Rectal smooth muscle tissue (tissue), 1 donor: ENCODE measurements at regions not wholly inside any gene's neighbourhood (a gene's known extent, or its start where the extent isn't known, plus 50 kb on each side); places are given as distances from the start of the nearest gene placed in this dataset.

ENCODE experiments used
- H3K27ac ChIP-seq: one replicate; pipeline ENCODE4 v1.7.0; 2013; ENCODE audit warnings: low read depth, low read length, inconsistent platforms
- H3K27me3 ChIP-seq: one replicate; pipeline ENCODE4 v1.7.0; 2013; ENCODE audit warnings: low read length; ENCODE audit not compliant: control insufficient read depth, insufficient read depth
- H3K36me3 ChIP-seq: one replicate; pipeline ENCODE4 v1.7.0; 2013; ENCODE audit warnings: low read length; ENCODE audit not compliant: control insufficient read depth, insufficient read depth
- H3K4me1 ChIP-seq: one replicate; pipeline ENCODE4 v1.7.0; 2013; ENCODE audit warnings: low read length; ENCODE audit not compliant: control insufficient read depth, insufficient read depth
- H3K4me3 ChIP-seq: one replicate; pipeline ENCODE4 v1.7.0; 2013; ENCODE audit warnings: low read length
- H3K9ac ChIP-seq: one replicate; pipeline ENCODE4 v1.7.0; 2013; ENCODE audit warnings: low read length

DNA sequence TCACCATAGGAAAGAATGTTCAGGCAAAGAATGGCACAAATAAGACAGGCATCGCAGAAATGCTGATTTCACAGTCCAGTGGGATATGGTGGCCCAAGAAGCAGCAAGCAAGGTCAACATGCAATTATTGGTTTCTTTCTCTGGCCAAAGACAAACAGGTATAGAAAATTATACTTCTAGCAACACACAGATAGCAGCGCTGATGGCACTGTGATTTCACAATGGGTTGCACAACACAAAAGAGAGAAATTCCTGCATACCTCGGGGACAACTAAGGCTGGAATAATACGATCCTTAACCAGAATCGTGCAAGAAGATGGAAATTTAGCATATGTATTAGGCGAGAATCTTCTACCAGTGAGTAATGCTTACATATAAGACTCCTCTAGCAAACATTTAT is 76.3 kb upstream of the NR2F2 start:
- H3K36me3 ChIP-seq: no peaks in the 10 kb centered on the region

DNA sequence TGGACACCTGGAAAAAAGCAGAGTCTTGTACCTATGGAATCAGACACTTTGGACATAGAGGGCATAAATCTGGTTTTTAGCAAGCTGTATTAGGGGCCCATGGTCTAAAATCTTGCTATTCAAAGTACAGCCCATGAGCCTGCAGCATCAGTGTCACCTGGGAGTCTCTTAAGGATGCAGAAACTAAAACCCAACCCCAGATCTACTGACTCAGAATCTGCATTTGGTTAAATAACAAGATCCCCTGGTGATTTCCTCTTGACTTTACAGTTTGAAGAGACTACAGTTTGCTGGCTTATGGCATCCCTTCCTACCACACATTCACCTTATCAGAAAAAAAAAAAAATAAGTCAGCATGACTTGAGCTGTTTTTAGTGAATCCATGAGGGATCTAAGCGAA is 74.9 kb upstream of the NR2F2 start:
- H3K4me3 ChIP-seq: no peak overlapping the region
- no peak overlapping the region for H3K27ac ChIP-seq
- H3K9ac ChIP-seq: no peak overlapping the region

More for the DNA sequence above, 76.3 kb upstream of the NR2F2 start:
- H3K27ac ChIP-seq: no peak overlapping the region
- no peak overlapping the region for H3K4me3 ChIP-seq
- H3K9ac ChIP-seq: no peak overlapping the region
- no peaks in the 10 kb centered on the region for H3K27me3 ChIP-seq
- no peaks in the 10 kb centered on the region for H3K4me1 ChIP-seq

DNA sequence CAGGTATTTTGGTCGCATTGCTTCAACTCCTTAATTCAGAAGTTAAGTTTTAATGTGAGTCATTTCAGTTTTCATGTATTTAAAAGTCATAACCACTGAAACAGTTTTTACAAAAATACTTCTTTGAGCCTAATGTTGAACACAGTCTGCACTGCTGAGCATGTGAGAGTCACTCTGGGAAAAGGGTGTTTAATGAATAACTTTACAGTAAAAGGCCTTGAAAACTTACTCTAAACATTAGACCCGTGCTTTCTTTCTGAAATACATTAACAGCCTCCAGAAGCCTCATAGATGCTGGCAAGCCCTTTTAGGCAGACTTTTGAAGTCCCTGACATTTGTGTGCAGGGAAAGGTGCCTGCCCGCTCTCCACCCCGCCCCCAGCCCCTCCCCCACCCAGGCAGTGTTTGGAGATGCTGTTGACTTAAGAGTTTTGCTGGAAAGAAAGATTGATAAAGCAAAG is 68.9 kb upstream of the NR2F2 start:
- H3K9ac ChIP-seq: no peak overlapping the region
- no peak overlapping the region for H3K4me3 ChIP-seq
- H3K4me1 ChIP-seq: peaks cover 6% of the 10 kb centered on the region
- H3K36me3 ChIP-seq: no peaks in the 10 kb centered on the region
- H3K27ac ChIP-seq: no peak overlapping the region
- no peaks in the 10 kb centered on the region for H3K27me3 ChIP-seq

More for the DNA sequence above, 74.9 kb upstream of the NR2F2 start:
- Histone ChIP-seq H3K4me1 (no peaks in the 10 kb centered on the region), H3K27me3 (no peaks in the 10 kb centered on the region), H3K36me3 (no peaks in the 10 kb centered on the region)

DNA sequence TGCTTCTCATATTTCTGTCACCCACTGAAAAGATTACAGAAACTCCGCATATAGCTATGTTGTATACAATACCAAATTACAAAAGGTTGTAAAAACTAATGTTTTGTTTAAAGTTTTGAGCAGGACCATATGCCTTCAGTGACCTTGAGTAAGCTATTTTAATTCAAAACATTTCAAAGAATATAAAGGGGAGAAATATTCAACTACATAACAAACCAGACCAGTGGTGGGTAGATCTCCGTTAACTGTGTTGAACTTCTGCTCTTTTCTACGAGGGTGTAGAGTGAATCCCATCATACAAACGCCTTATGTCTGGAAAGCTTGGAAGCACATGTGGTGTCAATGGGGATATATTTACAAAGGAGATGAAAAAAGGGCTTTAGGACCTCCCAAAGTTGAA is 68.4 kb upstream of the NR2F2 start:
- Histone ChIP-seq H3K4me1 (peaks cover 6% of the 10 kb centered on the region), H3K4me3 (no peak overlapping the region), H3K27ac (no peak overlapping the region), H3K27me3 (no peaks in the 10 kb centered on the region), H3K9ac (no peak overlapping the region), H3K36me3 (no peaks in the 10 kb centered on the region)

DNA sequence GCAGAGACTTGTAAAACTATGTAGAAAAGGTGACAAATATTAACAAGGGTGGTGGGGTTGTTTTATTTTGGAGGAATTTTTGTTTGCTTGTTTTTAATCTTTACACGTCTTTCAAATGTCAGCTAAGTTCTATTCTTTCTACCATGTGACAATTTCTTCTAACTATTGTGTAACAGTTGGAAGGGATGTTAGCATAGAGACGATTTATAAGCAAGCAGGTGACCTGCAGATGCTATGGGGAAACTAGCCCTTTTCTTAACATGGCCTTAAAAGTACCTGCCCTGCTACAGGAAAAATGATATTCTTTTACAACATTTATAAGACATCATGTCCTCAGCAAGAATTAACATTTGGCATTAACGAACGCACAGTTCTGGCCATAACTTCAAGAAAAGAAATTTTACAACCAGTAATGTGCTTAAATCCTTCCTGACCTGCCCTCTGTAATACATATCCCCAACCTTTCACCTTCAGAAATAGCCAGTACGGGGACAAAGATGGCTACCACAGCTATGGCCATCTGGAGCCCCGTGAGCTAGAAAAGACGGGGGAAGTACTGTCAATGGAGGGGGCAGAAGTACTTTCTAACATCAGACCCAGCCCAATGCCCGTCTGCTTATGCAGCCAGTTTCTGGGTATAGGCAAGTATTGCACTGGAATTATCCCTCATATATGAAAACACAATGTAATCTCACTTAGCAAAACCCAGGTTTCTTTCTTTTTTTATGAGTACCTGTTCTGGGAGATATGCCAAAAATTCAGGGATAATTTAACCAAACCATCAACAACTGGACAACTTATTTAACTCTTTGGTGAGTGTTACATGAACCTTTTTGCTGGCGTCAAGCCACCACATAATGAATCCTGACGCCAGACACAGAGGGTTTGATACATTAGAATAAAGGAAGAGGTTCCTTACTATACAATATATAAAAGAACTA is 67.7 kb upstream of the NR2F2 start:
- peaks cover 6% of the 10 kb centered on the region for H3K4me1 ChIP-seq
- H3K9ac ChIP-seq: no peak overlapping the region
- H3K27ac ChIP-seq: no peak overlapping the region
- no peak overlapping the region for H3K4me3 ChIP-seq
- no peaks in the 10 kb centered on the region for H3K36me3 ChIP-seq
- no peaks in the 10 kb centered on the region for H3K27me3 ChIP-seq

DNA sequence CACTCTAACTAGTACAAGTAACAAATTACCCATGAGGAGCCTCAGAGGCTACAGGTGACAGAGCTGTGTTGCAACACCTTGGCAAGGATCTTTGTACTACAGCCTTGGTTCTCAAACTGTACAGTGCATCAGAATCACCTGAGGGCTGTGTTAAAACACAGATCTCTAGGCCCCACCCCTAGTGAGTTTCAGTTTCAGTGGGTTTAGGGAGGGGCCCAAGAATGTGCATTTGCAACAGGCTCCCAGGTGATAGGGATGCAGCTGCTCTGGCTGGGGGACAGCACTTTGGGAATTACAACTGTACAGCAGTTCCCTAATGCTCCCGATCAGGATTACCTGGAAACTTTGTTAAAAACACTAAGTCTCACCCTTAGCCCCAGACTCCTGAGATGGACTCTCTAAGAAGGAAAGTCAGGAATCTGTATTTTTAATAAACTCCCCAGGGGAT is 66.1 kb upstream of the NR2F2 start:
- Histone ChIP-seq H3K4me1 (peaks cover 6% of the 10 kb centered on the region), H3K27me3 (no peaks in the 10 kb centered on the region), H3K36me3 (no peaks in the 10 kb centered on the region), H3K4me3 (no peak overlapping the region), H3K27ac (no peak overlapping the region), H3K9ac (no peak overlapping the region)

DNA sequence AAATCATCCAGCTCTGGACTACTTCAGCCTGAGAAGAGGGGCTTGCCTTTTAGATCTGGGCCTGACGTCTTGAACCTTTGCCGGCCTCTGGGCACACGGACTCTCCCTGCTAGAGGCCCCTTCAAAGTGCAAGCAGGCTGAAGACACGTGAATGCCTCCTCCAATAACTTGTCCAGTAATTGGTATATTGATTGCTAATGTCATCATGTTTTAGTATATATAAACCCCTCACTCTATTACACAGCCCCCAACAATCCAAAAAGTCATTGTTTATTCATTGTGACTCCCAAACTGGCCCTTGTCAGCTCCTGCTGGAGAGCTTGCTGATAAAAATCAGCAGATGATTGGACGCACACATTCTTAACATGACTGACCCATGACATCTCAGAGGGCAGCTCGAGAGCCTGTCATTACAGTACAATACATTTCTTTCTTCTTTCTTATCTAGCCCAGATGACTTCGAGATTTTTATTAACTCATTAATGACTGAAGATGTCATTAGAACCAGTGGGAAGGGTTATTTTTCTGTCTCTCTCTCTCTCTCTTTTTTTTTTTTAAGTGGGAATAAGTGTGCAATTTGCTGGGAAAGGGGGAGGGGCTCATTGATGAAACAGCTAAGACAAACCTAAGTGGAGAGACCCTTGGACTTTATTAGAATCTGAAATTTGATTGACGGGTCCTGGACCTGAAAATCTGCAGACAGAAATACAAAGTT is 65.5 kb upstream of the NR2F2 start:
- Histone ChIP-seq H3K4me1 (peaks cover 6% of the 10 kb centered on the region), H3K36me3 (no peaks in the 10 kb centered on the region), H3K4me3 (no peak overlapping the region), H3K27ac (no peak overlapping the region), H3K9ac (no peak overlapping the region), H3K27me3 (no peaks in the 10 kb centered on the region)

DNA sequence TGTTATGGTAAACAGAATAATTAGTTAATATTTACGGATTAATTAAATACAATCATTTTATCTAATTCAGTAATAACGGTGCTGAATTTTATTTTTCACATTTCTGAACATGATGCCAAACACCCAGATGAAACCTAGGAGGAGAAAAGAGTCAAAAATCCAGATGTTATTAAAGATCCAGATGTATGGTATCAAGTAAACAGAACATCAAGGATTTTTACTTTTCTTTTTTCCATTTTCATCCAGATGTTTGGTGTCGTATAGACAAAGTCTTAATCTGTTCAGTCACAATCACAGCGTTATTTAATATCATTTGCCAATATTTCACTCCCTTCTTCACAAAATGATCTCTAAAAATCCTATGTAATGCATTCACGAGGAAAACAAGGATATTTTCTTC is 64.0 kb upstream of the NR2F2 start:
- Histone ChIP-seq H3K36me3 (no peaks in the 10 kb centered on the region), H3K9ac (no peak overlapping the region), H3K4me3 (no peak overlapping the region), H3K4me1 (peaks cover 3% of the 10 kb centered on the region), H3K27ac (no peak overlapping the region), H3K27me3 (no peaks in the 10 kb centered on the region)

DNA sequence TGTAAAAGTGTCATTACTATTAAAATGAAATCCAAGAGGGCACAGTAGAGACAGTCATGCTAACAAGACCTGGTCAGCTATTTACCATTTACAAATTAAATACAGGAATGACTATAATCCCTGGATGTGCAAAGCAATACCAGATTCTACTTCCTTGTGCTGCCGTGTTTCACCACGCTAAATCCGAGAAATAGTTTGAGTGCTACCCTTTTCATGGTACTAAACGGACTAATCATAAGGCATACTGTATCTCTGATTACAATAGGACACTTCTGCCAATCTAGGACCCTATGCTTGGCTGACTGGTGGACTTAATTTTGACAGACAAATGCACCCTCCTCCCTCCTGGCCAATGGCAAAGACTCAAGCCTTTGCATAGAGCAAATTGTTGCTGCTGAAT is 63.0 kb upstream of the NR2F2 start:
- no peaks in the 10 kb centered on the region for H3K36me3 ChIP-seq
- H3K4me3 ChIP-seq: no peak overlapping the region
- no peaks in the 10 kb centered on the region for H3K4me1 ChIP-seq
- H3K9ac ChIP-seq: no peak overlapping the region
- no peaks in the 10 kb centered on the region for H3K27me3 ChIP-seq
- no peak overlapping the region for H3K27ac ChIP-seq

DNA sequence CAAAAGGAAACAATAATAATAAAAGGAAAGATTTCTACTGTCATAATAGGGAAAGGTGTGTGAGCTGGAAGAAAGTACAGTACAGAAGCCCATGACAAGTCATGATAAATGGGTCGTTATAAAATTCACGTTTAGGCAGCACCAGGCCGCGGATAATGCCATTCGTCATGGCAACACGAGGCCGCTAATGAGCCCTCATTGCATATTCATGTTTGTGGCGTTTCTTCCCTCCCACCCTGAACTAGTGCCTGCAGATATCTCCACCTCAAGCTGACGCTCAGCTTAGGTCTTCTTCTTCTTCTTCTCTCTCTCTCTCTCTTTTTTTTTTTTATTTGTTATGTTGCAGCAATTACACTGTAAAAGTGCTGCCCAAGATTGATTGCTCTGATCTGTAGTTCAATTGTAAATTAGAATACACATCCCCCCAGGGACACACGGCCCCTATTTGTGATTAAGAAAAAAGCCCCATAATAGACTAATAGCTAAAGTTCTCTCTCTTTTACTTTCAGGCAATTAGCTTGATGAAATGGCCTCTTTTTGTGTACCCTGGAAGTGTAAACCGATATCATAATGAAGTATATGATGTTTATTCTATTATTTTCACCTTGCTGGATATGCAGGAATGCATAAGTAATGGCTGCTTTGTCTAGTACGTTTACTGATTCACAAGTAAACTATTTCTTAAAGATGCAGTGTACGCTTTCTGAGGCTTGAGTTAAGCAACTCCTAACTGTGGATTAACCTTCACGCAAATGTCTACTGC is 61.9 kb upstream of the NR2F2 start:
- no peaks in the 10 kb centered on the region for H3K27me3 ChIP-seq

DNA sequence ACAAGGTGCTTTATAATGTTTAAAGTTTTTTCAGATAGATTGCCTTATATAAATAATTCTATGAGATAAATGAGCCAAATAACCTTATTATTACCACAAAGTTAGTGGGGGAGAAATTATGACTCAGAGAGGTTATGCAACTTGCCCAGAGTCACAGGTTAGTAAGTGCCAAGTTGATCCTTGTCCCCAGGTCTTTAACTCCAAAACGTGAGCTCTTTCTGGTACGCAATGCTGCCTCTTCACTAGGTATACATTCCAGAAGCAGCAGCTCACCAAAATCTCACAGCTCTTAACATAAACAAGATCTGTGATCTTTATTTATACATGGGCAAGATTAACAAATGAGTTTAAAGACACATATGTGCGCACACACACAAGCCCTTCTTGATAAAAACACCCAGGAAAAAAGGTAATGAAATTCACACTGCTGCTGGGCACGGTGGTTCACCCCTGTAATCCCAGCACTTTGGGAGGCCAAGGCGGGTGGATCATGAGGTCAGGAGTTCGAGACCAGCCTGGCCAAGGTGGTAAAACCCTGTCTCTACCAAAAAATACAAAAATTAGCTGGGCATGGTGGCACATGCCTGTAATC is 59.8 kb upstream of the NR2F2 start:
- no peak overlapping the region for H3K27ac ChIP-seq
- H3K4me1 ChIP-seq: no peaks in the 10 kb centered on the region

More for the DNA sequence above, 61.9 kb upstream of the NR2F2 start:
- no peaks in the 10 kb centered on the region for H3K36me3 ChIP-seq
- no peak overlapping the region for H3K27ac ChIP-seq
- no peak overlapping the region for H3K9ac ChIP-seq
- no peak overlapping the region for H3K4me3 ChIP-seq
- no peaks in the 10 kb centered on the region for H3K4me1 ChIP-seq

DNA sequence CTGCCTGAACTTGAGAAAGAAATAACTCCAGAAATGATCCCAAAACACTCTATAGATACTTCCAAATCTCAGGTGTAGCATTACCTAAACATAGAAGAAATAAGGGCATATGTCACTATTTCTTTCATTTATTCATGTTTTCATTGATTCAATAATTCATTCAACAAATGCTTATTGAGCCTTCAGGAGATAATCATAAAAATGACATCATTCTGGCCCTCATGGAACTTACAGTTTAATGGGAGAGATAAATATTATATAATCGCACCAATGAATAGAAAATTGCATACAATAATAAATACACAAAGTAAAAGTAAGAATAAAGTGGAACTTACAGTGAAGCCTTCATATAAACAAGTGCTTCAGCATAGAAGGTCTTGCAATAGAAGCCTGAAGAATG is 58.1 kb upstream of the NR2F2 start:
- no peaks in the 10 kb centered on the region for H3K27me3 ChIP-seq
- H3K27ac ChIP-seq: no peak overlapping the region
- H3K4me1 ChIP-seq: no peaks in the 10 kb centered on the region
- peaks cover 2% of the 10 kb centered on the region for H3K36me3 ChIP-seq
- no peak overlapping the region for H3K4me3 ChIP-seq
- H3K9ac ChIP-seq: no peak overlapping the region

More for the DNA sequence above, 59.8 kb upstream of the NR2F2 start:
- no peak overlapping the region for H3K9ac ChIP-seq
- no peaks in the 10 kb centered on the region for H3K27me3 ChIP-seq
- H3K4me3 ChIP-seq: no peak overlapping the region
- H3K36me3 ChIP-seq: no peaks in the 10 kb centered on the region
